ENCODE measurements at regions not wholly inside any gene's neighbourhood (a gene's known extent, or its start where the extent isn't known, plus 50 kb on each side); places are given as distances from the start of the nearest gene placed in this dataset.

DNA sequence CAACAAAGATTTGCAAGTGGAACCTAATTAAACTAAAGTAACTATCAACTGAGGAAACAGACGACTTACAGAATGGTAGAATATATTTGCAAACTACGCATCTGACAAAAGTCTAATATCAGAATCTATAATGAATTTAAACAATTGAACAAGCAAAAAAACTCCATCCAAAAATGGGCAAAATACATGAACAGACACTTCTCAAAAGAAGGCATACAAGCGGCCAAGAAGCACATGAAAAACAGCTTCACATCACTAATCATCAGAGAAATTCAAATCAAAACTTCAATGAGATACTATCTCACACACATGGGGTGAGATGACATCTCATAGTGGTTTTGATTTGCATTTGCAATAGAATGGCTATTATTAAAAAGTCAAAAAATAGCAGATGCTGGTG, 128.6 kb downstream of the POLR2M start:
- Histone ChIP-seq H3K4me1 (no peaks in the 10 kb centered on the region), H3K36me3 (no peaks in the 10 kb centered on the region), H3K4me3 (no peak overlapping the region), H3K9me3 (no peaks in the 10 kb centered on the region), H3K27ac (no peak overlapping the region), H3K27me3 (no peaks in the 10 kb centered on the region)
- WGBS: 94% methylated on average over 3 of the region's 3 CpGs
- DNase-seq (ENCODE audit: low spot score in 2 of 2): no peak
- TF ChIP-seq POLR2A (IDR thresholded peaks at IDR 0.05): no peak
- TF ChIP-seq, protein P1, sequence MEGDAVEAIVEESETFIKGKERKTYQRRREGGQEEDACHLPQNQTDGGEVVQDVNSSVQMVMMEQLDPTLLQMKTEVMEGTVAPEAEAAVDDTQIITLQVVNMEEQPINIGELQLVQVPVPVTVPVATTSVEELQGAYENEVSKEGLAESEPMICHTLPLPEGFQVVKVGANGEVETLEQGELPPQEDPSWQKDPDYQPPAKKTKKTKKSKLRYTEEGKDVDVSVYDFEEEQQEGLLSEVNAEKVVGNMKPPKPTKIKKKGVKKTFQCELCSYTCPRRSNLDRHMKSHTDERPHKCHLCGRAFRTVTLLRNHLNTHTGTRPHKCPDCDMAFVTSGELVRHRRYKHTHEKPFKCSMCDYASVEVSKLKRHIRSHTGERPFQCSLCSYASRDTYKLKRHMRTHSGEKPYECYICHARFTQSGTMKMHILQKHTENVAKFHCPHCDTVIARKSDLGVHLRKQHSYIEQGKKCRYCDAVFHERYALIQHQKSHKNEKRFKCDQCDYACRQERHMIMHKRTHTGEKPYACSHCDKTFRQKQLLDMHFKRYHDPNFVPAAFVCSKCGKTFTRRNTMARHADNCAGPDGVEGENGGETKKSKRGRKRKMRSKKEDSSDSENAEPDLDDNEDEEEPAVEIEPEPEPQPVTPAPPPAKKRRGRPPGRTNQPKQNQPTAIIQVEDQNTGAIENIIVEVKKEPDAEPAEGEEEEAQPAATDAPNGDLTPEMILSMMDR (IDR thresholded peaks at IDR 0.05): no peak
- no peak for TF ChIP-seq POLR2AphosphoS5 (IDR thresholded peaks at IDR 0.05)
- TF ChIP-seq EP300 (IDR thresholded peaks at IDR 0.05): no peak

GRCh38 chr15:57849317-57849716, 142.8 kb downstream of the POLR2M start:
- WGBS: 70% methylated on average over 5 of the region's 5 CpGs

GRCh38 chr15:57854531-57854930, 148.0 kb downstream of the POLR2M start:
- Histone ChIP-seq H3K27ac (no peak overlapping the region), H3K27me3 (peaks cover 3% of the 10 kb centered on the region), H3K4me3 (no peak overlapping the region), H3K9me3 (no peaks in the 10 kb centered on the region), H3K36me3 (no peaks in the 10 kb centered on the region), H3K4me1 (no peaks in the 10 kb centered on the region)
- no peak for DNase-seq (ENCODE audit: low spot score in 2 of 2)
- no peak for TF ChIP-seq POLR2AphosphoS5 (IDR thresholded peaks at IDR 0.05)
- TF ChIP-seq, protein P1 (IDR thresholded peaks at IDR 0.05): no peak
- no peak for TF ChIP-seq POLR2A (IDR thresholded peaks at IDR 0.05)
- no peak for TF ChIP-seq EP300 (IDR thresholded peaks at IDR 0.05)

More at GRCh38 chr15:57849317-57849716, 142.8 kb downstream of the POLR2M start:
- Histone ChIP-seq H3K4me1 (no peaks in the 10 kb centered on the region), H3K4me3 (no peak overlapping the region), H3K9me3 (no peaks in the 10 kb centered on the region), H3K27me3 (no peaks in the 10 kb centered on the region), H3K27ac (no peak overlapping the region), H3K36me3 (no peaks in the 10 kb centered on the region)
- no peak for DNase-seq (ENCODE audit: low spot score in 2 of 2)
- TF ChIP-seq POLR2AphosphoS5 (IDR thresholded peaks at IDR 0.05) (no peak), EP300 (IDR thresholded peaks at IDR 0.05) (no peak), POLR2A (IDR thresholded peaks at IDR 0.05) (no peak)
- TF ChIP-seq, protein P1 (IDR thresholded peaks at IDR 0.05): no peak

GRCh38 chr15:57857871-57858270, 151.4 kb downstream of the POLR2M start:
- Histone ChIP-seq H3K4me3 (no peak overlapping the region), H3K9me3 (no peaks in the 10 kb centered on the region), H3K27ac (no peak overlapping the region), H3K4me1 (peaks cover 5% of the 10 kb centered on the region), H3K36me3 (no peaks in the 10 kb centered on the region), H3K27me3 (peaks cover 3% of the 10 kb centered on the region)
- no peak for DNase-seq (ENCODE audit: low spot score in 2 of 2)
- TF ChIP-seq, protein P1 (IDR thresholded peaks at IDR 0.05): no peak
- WGBS: 84% methylated on average over 1 of the region's 1 CpG

DNA sequence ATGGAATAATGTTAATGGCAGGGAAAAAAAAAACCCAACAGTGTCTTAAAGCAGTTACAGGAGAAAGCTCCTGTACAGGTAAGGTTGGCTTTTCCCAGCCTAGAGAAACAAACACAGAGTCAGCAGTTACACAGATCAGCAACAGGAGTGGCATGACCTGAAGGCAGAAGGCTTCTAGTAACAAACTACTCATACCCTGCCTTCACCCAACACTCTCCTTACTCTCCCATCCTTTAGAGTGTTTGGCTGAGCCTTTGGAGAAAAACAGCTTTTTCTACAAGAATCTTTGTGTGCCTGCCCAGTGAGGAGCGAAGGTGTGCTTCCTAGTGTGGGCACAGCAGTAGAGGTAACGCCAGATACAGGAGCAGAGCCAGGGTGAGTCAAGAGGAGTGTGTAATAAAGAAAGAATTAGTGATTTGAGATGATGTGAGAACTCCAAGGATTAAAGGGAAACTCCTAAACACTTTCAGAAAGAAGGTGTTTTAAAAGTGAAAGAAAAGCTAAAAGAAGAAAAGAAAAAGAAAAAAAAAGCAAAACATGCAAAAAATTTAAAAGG, 152.7 kb downstream of the POLR2M start:
- no peak overlapping the region for H3K4me3 ChIP-seq
- H3K27me3 ChIP-seq: peaks cover 7% of the 10 kb centered on the region
- H3K36me3 ChIP-seq: no peaks in the 10 kb centered on the region
- 59% methylated on average over 2 of the region's 2 CpGs for WGBS
- no peak for DNase-seq (ENCODE audit: low spot score in 2 of 2)
- no peak for TF ChIP-seq POLR2A (IDR thresholded peaks at IDR 0.05)
- no peak for TF ChIP-seq POLR2AphosphoS5 (IDR thresholded peaks at IDR 0.05)
- TF ChIP-seq, protein P1 (IDR thresholded peaks at IDR 0.05): no peak
- no peak for TF ChIP-seq EP300 (IDR thresholded peaks at IDR 0.05)
- H3K9me3 ChIP-seq: no peaks in the 10 kb centered on the region
- peaks cover 5% of the 10 kb centered on the region for H3K4me1 ChIP-seq
- H3K27ac ChIP-seq: no peak overlapping the region
